ENCODE measurements at regions not wholly inside any gene's neighbourhood (a gene's known extent, or its start where the extent isn't known, plus 50 kb on each side); places are given as distances from the start of the nearest gene placed in this dataset.

GRCh38 chr4:187550256-187550950 is 445.2 kb upstream of the ZFP42 start:
- DNase-seq, result no peak
- Mint-ChIP-seq H3K36me3 (no peaks in the 10 kb centered on the region), H3K27ac (no peak overlapping the region)

GRCh38 chr4:187552781-187553180 is 442.8 kb upstream of the ZFP42 start:
- Mint-ChIP-seq H3K9me3 (peaks cover 6% of the 10 kb centered on the region), H3K27me3 (no peaks in the 10 kb centered on the region), H3K4me1 (no peaks in the 10 kb centered on the region), H3K36me3 (no peaks in the 10 kb centered on the region), H3K27ac (no peak overlapping the region), H3K4me3 (no peak overlapping the region)
- DNase-seq, result no peak

More at GRCh38 chr4:187550256-187550950, 445.2 kb upstream of the ZFP42 start:
- Mint-ChIP-seq H3K4me3 (no peak overlapping the region), H3K9me3 (peaks cover 8% of the 10 kb centered on the region), H3K4me1 (no peaks in the 10 kb centered on the region), H3K27me3 (no peaks in the 10 kb centered on the region)

- no peak overlapping the region for H3K27ac Mint-ChIP-seq
- H3K27me3 Mint-ChIP-seq, result no peaks in the 10 kb centered on the region
Measured at GRCh38 chr4:187555174-187555573, 440.4 kb upstream of the ZFP42 start.

GRCh38 chr4:187558391-187558790 is 437.2 kb upstream of the ZFP42 start:
- H3K4me1 Mint-ChIP-seq, result no peaks in the 10 kb centered on the region
- no peak overlapping the region for H3K4me3 Mint-ChIP-seq
- no peaks in the 10 kb centered on the region for H3K36me3 Mint-ChIP-seq

More at GRCh38 chr4:187555174-187555573, 440.4 kb upstream of the ZFP42 start:
- Mint-ChIP-seq H3K4me3 (no peak overlapping the region), H3K9me3 (peaks cover 1% of the 10 kb centered on the region), H3K4me1 (no peaks in the 10 kb centered on the region), H3K36me3 (no peaks in the 10 kb centered on the region)
- DNase-seq, result no peak

GRCh38 chr4:187562345-187562744 is 433.2 kb upstream of the ZFP42 start:
- peaks cover 3% of the 10 kb centered on the region for H3K9me3 Mint-ChIP-seq
- no peaks in the 10 kb centered on the region for H3K36me3 Mint-ChIP-seq
- DNase-seq, result no peak
- no peak overlapping the region for H3K4me3 Mint-ChIP-seq
- no peaks in the 10 kb centered on the region for H3K27me3 Mint-ChIP-seq
- no peaks in the 10 kb centered on the region for H3K4me1 Mint-ChIP-seq
- no peak overlapping the region for H3K27ac Mint-ChIP-seq

More at GRCh38 chr4:187558391-187558790, 437.2 kb upstream of the ZFP42 start:
- Mint-ChIP-seq H3K9me3 (no peaks in the 10 kb centered on the region), H3K27ac (no peak overlapping the region), H3K27me3 (no peaks in the 10 kb centered on the region)
- no peak for DNase-seq

- H3K9me3 Mint-ChIP-seq, result peaks cover 6% of the 10 kb centered on the region
- DNase-seq, result no peak
- H3K27me3 Mint-ChIP-seq, result no peaks in the 10 kb centered on the region
- no peak overlapping the region for H3K4me3 Mint-ChIP-seq
- H3K27ac Mint-ChIP-seq, result no peak overlapping the region
- H3K36me3 Mint-ChIP-seq, result no peaks in the 10 kb centered on the region
- H3K4me1 Mint-ChIP-seq, result no peaks in the 10 kb centered on the region
Measured at GRCh38 chr4:187565416-187565815, 430.2 kb upstream of the ZFP42 start.

GRCh38 chr4:187569871-187570270 is 425.7 kb upstream of the ZFP42 start:
- Mint-ChIP-seq H3K4me1 (no peaks in the 10 kb centered on the region), H3K36me3 (no peaks in the 10 kb centered on the region), H3K4me3 (no peak overlapping the region)

GRCh38 chr4:187575706-187576105 is 419.9 kb upstream of the ZFP42 start:
- peaks cover 4% of the 10 kb centered on the region for H3K9me3 Mint-ChIP-seq
- no peak overlapping the region for H3K4me3 Mint-ChIP-seq
- H3K36me3 Mint-ChIP-seq, result no peaks in the 10 kb centered on the region
- H3K27ac Mint-ChIP-seq, result no peak overlapping the region
- no peaks in the 10 kb centered on the region for H3K27me3 Mint-ChIP-seq
- no peaks in the 10 kb centered on the region for H3K4me1 Mint-ChIP-seq
- no peak for DNase-seq

More at GRCh38 chr4:187569871-187570270, 425.7 kb upstream of the ZFP42 start:
- DNase-seq, result no peak
- Mint-ChIP-seq H3K27me3 (no peaks in the 10 kb centered on the region), H3K27ac (no peak overlapping the region), H3K9me3 (peaks cover 9% of the 10 kb centered on the region)

- DNase-seq, result no peak
- H3K9me3 Mint-ChIP-seq, result peaks cover 4% of the 10 kb centered on the region
- no peaks in the 10 kb centered on the region for H3K27me3 Mint-ChIP-seq
- no peaks in the 10 kb centered on the region for H3K36me3 Mint-ChIP-seq
- no peak overlapping the region for H3K27ac Mint-ChIP-seq
- H3K4me1 Mint-ChIP-seq, result no peaks in the 10 kb centered on the region
- no peak overlapping the region for H3K4me3 Mint-ChIP-seq
Measured at GRCh38 chr4:187576751-187577150, 418.8 kb upstream of the ZFP42 start.

- H3K9me3 Mint-ChIP-seq, result peaks cover 2% of the 10 kb centered on the region
- H3K27ac Mint-ChIP-seq, result no peak overlapping the region
- DNase-seq, result no peak
- H3K4me3 Mint-ChIP-seq, result no peak overlapping the region
- no peaks in the 10 kb centered on the region for H3K27me3 Mint-ChIP-seq
- H3K36me3 Mint-ChIP-seq, result no peaks in the 10 kb centered on the region
- no peaks in the 10 kb centered on the region for H3K4me1 Mint-ChIP-seq
Measured at GRCh38 chr4:187577941-187578480, 417.6 kb upstream of the ZFP42 start.

- Mint-ChIP-seq H3K36me3 (no peaks in the 10 kb centered on the region), H3K4me3 (no peak overlapping the region), H3K9me3 (no peaks in the 10 kb centered on the region), H3K27ac (no peak overlapping the region), H3K27me3 (no peaks in the 10 kb centered on the region), H3K4me1 (no peaks in the 10 kb centered on the region)
- no peak for DNase-seq
Measured at GRCh38 chr4:187586892-187587291, 408.7 kb upstream of the ZFP42 start.

GRCh38 chr4:187598196-187598595 is 397.4 kb upstream of the ZFP42 start:
- Mint-ChIP-seq H3K27me3 (no peaks in the 10 kb centered on the region), H3K4me1 (no peaks in the 10 kb centered on the region), H3K36me3 (no peaks in the 10 kb centered on the region), H3K27ac (no peak overlapping the region), H3K9me3 (no peaks in the 10 kb centered on the region), H3K4me3 (no peak overlapping the region)
- no peak for DNase-seq

GRCh38 chr4:187602339-187603092 is 393.1 kb upstream of the ZFP42 start:
- no peak overlapping the region for H3K27ac Mint-ChIP-seq
- no peak overlapping the region for H3K4me3 Mint-ChIP-seq
- DNase-seq, result no peak
- no peaks in the 10 kb centered on the region for H3K27me3 Mint-ChIP-seq
- H3K9me3 Mint-ChIP-seq, result no peaks in the 10 kb centered on the region
- no peaks in the 10 kb centered on the region for H3K4me1 Mint-ChIP-seq
- H3K36me3 Mint-ChIP-seq, result no peaks in the 10 kb centered on the region

- Mint-ChIP-seq H3K9me3 (no peaks in the 10 kb centered on the region), H3K4me1 (no peaks in the 10 kb centered on the region), H3K36me3 (no peaks in the 10 kb centered on the region), H3K27ac (no peak overlapping the region), H3K4me3 (no peak overlapping the region), H3K27me3 (no peaks in the 10 kb centered on the region)
- no peak for DNase-seq
Measured at GRCh38 chr4:187603093-187604025, 392.2 kb upstream of the ZFP42 start.

GRCh38 chr4:187604984-187605383 is 390.6 kb upstream of the ZFP42 start:
- Mint-ChIP-seq H3K4me1 (no peaks in the 10 kb centered on the region), H3K4me3 (no peak overlapping the region), H3K36me3 (no peaks in the 10 kb centered on the region), H3K9me3 (no peaks in the 10 kb centered on the region), H3K27ac (no peak overlapping the region), H3K27me3 (no peaks in the 10 kb centered on the region)
- DNase-seq, result no peak
